HepG2 (cell line): ENCODE measurements at regions not wholly inside any gene's neighbourhood (a gene's known extent, or its start where the extent isn't known, plus 50 kb on each side); places are given as distances from the start of the nearest gene placed in this dataset.

Experiments used
- ATAC-seq: fragments of 200-7000 bp; cut with Tn5 transposase; 3 replicates; pipeline ENCODE4 v1.9.1; 2020; ENCODE audit warnings: mild to moderate bottlenecking, moderate library complexity
- BruUV-seq: library from RNA; stranded (reverse); fragments of 400-500 nt; replicated peaks from 2 replicates; lab custom pipeline; 2021; lab: Mats Ljungman, UMichigan
- CTCF ChIA-PET: fragments of 300-600 bp; formaldehyde crosslinking; extraction: SDS; loops from one replicate; lab custom pipeline; 2021; ENCODE audit warnings: low total read pairs, inconsistent platforms, low intra/inter-chr PET ratio; lab: Yijun Ruan, JAX
- POLR2A ChIA-PET: fragments of 350-600 bp; sonication (Branson Sonifier 250); formaldehyde crosslinking; loops from one replicate; lab custom pipeline; 2020; ENCODE audit warnings: antibody characterized with exemption, inconsistent platforms; lab: Yijun Ruan, JAX
- DNase-seq: peaks from one replicate; pipeline ENCODE4 v3.0.0-alpha.2; 2015; ENCODE audit warnings: low spot score
- FAIRE-seq: peaks from 3 replicates; lab custom pipeline; 2011; peaks lifted over from hg19 to GRCh38; lab: Jason Lieb, UNC
- H2AFZ ChIP-seq: one replicate; pipeline ENCODE4 v1.6.1; 2011; ENCODE audit warnings: low read length, inconsistent platforms
- H3K27ac ChIP-seq: fragments of 300-600 bp; 3 replicates; pipeline ENCODE4 v1.8.0; 2011; ENCODE audit warnings: mixed run types, mild to moderate bottlenecking, mixed read lengths, low read length, inconsistent platforms; ENCODE audit not compliant: insufficient read depth; ENCODE audit errors: extremely low read length
- H3K27me3 ChIP-seq, 2 experiments: fragments of 200-600 bp in 1 of 2; 2 replicates in 1 of 2; 3 replicates in 1 of 2; pipeline versions ENCODE4 v1.6.0 to v1.8.0; 2011; ENCODE audit warnings: low read length in 2 of 2, mild to moderate bottlenecking in 2 of 2, moderate library complexity in 2 of 2, inconsistent platforms in 1 of 2; ENCODE audit not compliant: insufficient read depth in 2 of 2, control insufficient read depth in 1 of 2
- H3K36me3 ChIP-seq, 2 experiments: fragments of 200-600 bp in 1 of 2; replicated peaks in 1 of 2; 2 replicates in 1 of 2; 3 replicates in 1 of 2; pipeline versions ENCODE4 v1.5.1 to v1.8.0; 2011; ENCODE audit warnings: low read length in 2 of 2, inconsistent platforms in 1 of 2; ENCODE audit not compliant: insufficient read depth in 2 of 2, control insufficient read depth in 1 of 2
- H3K4me1 ChIP-seq: 2 replicates; pipeline ENCODE4 v1.5.1; 2012; ENCODE audit warnings: low read length, inconsistent platforms; ENCODE audit not compliant: insufficient read depth
- H3K4me2 ChIP-seq: 2 replicates; pipeline ENCODE4 v1.6.0; 2011; ENCODE audit warnings: low read depth, low read length, inconsistent platforms
- H3K4me3 ChIP-seq, 3 experiments: fragments of 200-600 bp in 1 of 3; sonication (generic), shearing (Covaris generic) in 1 of 3; replicated peaks in 1 of 3; 2 replicates each; pipeline ENCODE4 v1.5.1; 2011 to 2016; ENCODE audit warnings: low read length in 3 of 3, inconsistent platforms in 2 of 3, low read depth in 2 of 3, mild to moderate bottlenecking in 2 of 3, control low read depth in 1 of 3, mixed read lengths in 1 of 3; ENCODE audit not compliant: insufficient read depth in 1 of 3
- H3K79me2 ChIP-seq: one replicate; pipeline ENCODE4 v1.6.1; 2011; ENCODE audit warnings: low read length, inconsistent platforms; ENCODE audit not compliant: insufficient read depth
- H3K9ac ChIP-seq: 2 replicates; pipeline ENCODE4 v1.6.0; 2011; ENCODE audit warnings: mild to moderate bottlenecking, low read depth, low read length, inconsistent platforms; ENCODE audit not compliant: insufficient read depth
- H3K9me3 ChIP-seq: 2 replicates; pipeline ENCODE4 v1.5.1; 2012; ENCODE audit warnings: mild to moderate bottlenecking, low read length
- H4K20me1 ChIP-seq: 2 replicates; pipeline ENCODE4 v1.6.0; 2011; ENCODE audit warnings: inconsistent platforms, mild to moderate bottlenecking, low read length, moderate library complexity; ENCODE audit not compliant: insufficient read depth
- MTF1 ChIP-seq: sonication (generic); formaldehyde crosslinking; IDR thresholded peaks from 2 replicates; pipeline ENCODE4 v1.5.0; 2020; ENCODE audit warnings: missing genetic modification reagents
- STAG1 ChIP-seq: sonication (generic); formaldehyde crosslinking; IDR thresholded peaks from 2 replicates; pipeline ENCODE4 v1.4.0; 2020; ENCODE audit warnings: missing genetic modification reagents
- ZFP91 ChIP-seq: sonication (generic); formaldehyde crosslinking; IDR thresholded peaks from 2 replicates; pipeline ENCODE4 v1.9.0; 2022; ENCODE audit warnings: missing genetic modification reagents, mild to moderate bottlenecking, borderline replicate concordance
- ZNF607 ChIP-seq: sonication (generic); formaldehyde crosslinking; IDR thresholded peaks from 2 replicates; pipeline ENCODE4 v1.5.1; 2020; ENCODE audit warnings: missing genetic modification reagents, mild to moderate bottlenecking, borderline replicate concordance
- WGBS: methylation state at CpG from one replicate; pipeline ENCODE4 v1.1.6; 2017; ENCODE audit warnings: low lambda C conversion rate; 5-methylcytosine and 5-hydroxymethylcytosine counted together
- in situ Hi-C: cut with HindIII; loops from 2 replicates; pipeline ENCODE4 v1.10.0; 2017; ENCODE audit warnings: low pct_unique_long_range_greater_than_20kb; ENCODE audit not compliant: extremely low pct_ligation_motif_present
- intact Hi-C: fragments of 100-400 bp; cut with micrococcal nuclease; formaldehyde crosslinking; loops from one replicate; pipeline ENCODE4 v1.10.0; 2022; ENCODE audit not compliant: unreplicated experiment
- TF ChIP-seq, protein P1 (sequence below): sonication (generic); formaldehyde crosslinking; IDR thresholded peaks from 2 replicates; pipeline ENCODE4 v1.5.0; 2020; ENCODE audit warnings: mild to moderate bottlenecking, missing genetic modification reagents, moderate library complexity

GRCh38 chr13:23087880-23088279 is 92.9 kb upstream of the SGCG start:
- intact Hi-C loops = no loop called here
- Histone ChIP-seq H3K79me2 (no peaks in the 10 kb centered on the region), H3K4me1 (no peaks in the 10 kb centered on the region), H3K27me3 (no peaks in the 10 kb centered on the region), H3K27ac (no peak overlapping the region), H3K36me3 (no peaks in the 10 kb centered on the region)
- ATAC-seq = peak; percentile 79
- CTCF ChIA-PET = no interaction called here
- DNase-seq = peak; percentile 23
- peak; percentile 5; the same call in 1 of the 2 replicates for TF ChIP-seq STAG1 (CRISPR knock-in tag)
- no peak for TF ChIP-seq MTF1 (CRISPR knock-in tag)
- TF ChIP-seq ZFP91 (CRISPR knock-in tag) = no peak
- no peak for TF ChIP-seq ZNF607
- TF ChIP-seq, protein P1, sequence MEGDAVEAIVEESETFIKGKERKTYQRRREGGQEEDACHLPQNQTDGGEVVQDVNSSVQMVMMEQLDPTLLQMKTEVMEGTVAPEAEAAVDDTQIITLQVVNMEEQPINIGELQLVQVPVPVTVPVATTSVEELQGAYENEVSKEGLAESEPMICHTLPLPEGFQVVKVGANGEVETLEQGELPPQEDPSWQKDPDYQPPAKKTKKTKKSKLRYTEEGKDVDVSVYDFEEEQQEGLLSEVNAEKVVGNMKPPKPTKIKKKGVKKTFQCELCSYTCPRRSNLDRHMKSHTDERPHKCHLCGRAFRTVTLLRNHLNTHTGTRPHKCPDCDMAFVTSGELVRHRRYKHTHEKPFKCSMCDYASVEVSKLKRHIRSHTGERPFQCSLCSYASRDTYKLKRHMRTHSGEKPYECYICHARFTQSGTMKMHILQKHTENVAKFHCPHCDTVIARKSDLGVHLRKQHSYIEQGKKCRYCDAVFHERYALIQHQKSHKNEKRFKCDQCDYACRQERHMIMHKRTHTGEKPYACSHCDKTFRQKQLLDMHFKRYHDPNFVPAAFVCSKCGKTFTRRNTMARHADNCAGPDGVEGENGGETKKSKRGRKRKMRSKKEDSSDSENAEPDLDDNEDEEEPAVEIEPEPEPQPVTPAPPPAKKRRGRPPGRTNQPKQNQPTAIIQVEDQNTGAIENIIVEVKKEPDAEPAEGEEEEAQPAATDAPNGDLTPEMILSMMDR (CRISPR knock-in tag) = peak; percentile 40
- TF ChIP-seq, all 625 proteins: peak for 2
- Histone ChIP-seq H4K20me1 (no peaks in the 10 kb centered on the region), H3K4me3 (no peak overlapping the region), H2AFZ (no peak overlapping the region), H3K4me2 (no peak overlapping the region), H3K9me3 (no peaks in the 10 kb centered on the region), H3K9ac (no peak overlapping the region)
- in situ Hi-C loops = no loop called here
- peak; percentile 42 for FAIRE-seq
- POLR2A ChIA-PET = no interaction called here
- BruUV-seq = no TSS peak
- WGBS = 0% methylated on average over 1 of the region's 1 CpG
